ENCODE measurements at regions not wholly inside any gene's neighbourhood (a gene's known extent, or its start where the extent isn't known, plus 50 kb on each side); places are given as distances from the start of the nearest gene placed in this dataset.

GRCh38 chr22:46090036-46090591 is 60.2 kb upstream of the PPARA start:
- no peak for DNase-seq (ENCODE audit: low read depth)
- TF ChIP-seq CTCF (IDR thresholded peaks at IDR 0.05; ENCODE audit: insufficient read depth, low read depth, low read length, missing control alignments), result no peak
- H3K4me3 ChIP-seq (ENCODE audit: low read length), result no peak overlapping the region

GRCh38 chr22:46090631-46091201 is 59.6 kb upstream of the PPARA start:
- H3K4me3 ChIP-seq (ENCODE audit: low read length), result no peak overlapping the region
- TF ChIP-seq CTCF (IDR thresholded peaks at IDR 0.05; ENCODE audit: insufficient read depth, low read depth, low read length, missing control alignments), result no peak
- DNase-seq (ENCODE audit: low read depth), result no peak

GRCh38 chr22:46091277-46091977 is 58.9 kb upstream of the PPARA start:
- no peak overlapping the region for H3K4me3 ChIP-seq (ENCODE audit: low read length)
- TF ChIP-seq CTCF (IDR thresholded peaks at IDR 0.05; ENCODE audit: insufficient read depth, low read depth, low read length, missing control alignments), result no peak
- no peak for DNase-seq (ENCODE audit: low read depth)

GRCh38 chr22:46092011-46092410 is 58.3 kb upstream of the PPARA start:
- no peak for TF ChIP-seq CTCF (IDR thresholded peaks at IDR 0.05; ENCODE audit: insufficient read depth, low read depth, low read length, missing control alignments)
- DNase-seq (ENCODE audit: low read depth), result no peak
- H3K4me3 ChIP-seq (ENCODE audit: low read length), result no peak overlapping the region

- TF ChIP-seq CTCF (IDR thresholded peaks at IDR 0.05; ENCODE audit: insufficient read depth, low read depth, low read length, missing control alignments), result no peak
- H3K4me3 ChIP-seq (ENCODE audit: low read length), result no peak overlapping the region
- DNase-seq (ENCODE audit: low read depth), result no peak
These were observed 57.5 kb upstream of the PPARA start for GRCh38 chr22:46092670-46093410.

GRCh38 chr22:46093796-46094195 is 56.5 kb upstream of the PPARA start:
- H3K4me3 ChIP-seq (ENCODE audit: low read length), result no peak overlapping the region
- DNase-seq (ENCODE audit: low read depth), result no peak
- no peak for TF ChIP-seq CTCF (IDR thresholded peaks at IDR 0.05; ENCODE audit: insufficient read depth, low read depth, low read length, missing control alignments)
